Large intestine (tissue), 3 donors: ENCODE measurements at regions not wholly inside any gene's neighbourhood (a gene's known extent, or its start where the extent isn't known, plus 50 kb on each side); places are given as distances from the start of the nearest gene placed in this dataset.

Experiments
- DNase-seq, 2 donors: peaks; one replicate each; pipeline versions ENCODE4 v3.0.0 to v3.0.0-alpha.2; 2013
- H3K27ac ChIP-seq: one replicate; pipeline ENCODE4 v1.5.1; 2013; ENCODE audit warnings: low read length
- H3K27me3 ChIP-seq: 2 replicates; pipeline ENCODE4 v1.6.1; 2013; ENCODE audit warnings: low read length; ENCODE audit not compliant: control insufficient read depth, insufficient read depth
- H3K36me3 ChIP-seq: 2 replicates; pipeline ENCODE4 v1.6.1; 2013; ENCODE audit warnings: low read length; ENCODE audit not compliant: control insufficient read depth, insufficient read depth
- H3K4me1 ChIP-seq: one replicate; pipeline ENCODE4 v1.6.1; 2013; ENCODE audit warnings: low read length; ENCODE audit not compliant: control insufficient read depth, insufficient read depth
- H3K4me3 ChIP-seq: one replicate; pipeline ENCODE4 v1.5.1; 2013; ENCODE audit warnings: low read length
- H3K9me3 ChIP-seq: one replicate; pipeline ENCODE4 v1.6.1; 2013; ENCODE audit warnings: mild to moderate bottlenecking, low read depth, low read length, moderate library complexity; ENCODE audit not compliant: control insufficient read depth
- WGBS: methylation state at CpG from one replicate; pipeline ENCODE4 v1.1.5; 2013; ENCODE audit warnings: low lambda C conversion rate; ENCODE audit not compliant: insufficient coverage; 5-methylcytosine and 5-hydroxymethylcytosine counted together

DNA sequence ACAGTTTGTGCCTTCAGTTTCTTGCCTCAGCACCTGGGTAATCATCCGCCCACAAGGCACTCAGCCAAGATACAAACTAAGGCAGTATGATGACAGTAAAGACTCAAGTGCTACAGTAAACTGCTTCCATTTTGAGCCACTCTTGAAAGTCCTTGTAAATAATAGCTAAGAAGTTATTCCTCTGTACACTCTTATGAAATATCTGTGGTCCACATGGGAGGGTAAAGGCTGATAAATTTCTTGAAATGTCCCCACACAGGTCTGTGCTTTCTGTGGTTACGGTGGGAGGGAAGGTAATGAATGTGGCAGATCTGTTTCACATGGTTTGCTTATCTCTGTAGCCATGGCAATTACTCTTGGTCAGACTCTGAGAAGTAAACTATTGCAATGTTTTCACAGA is 551.0 kb upstream of the ZWINT start:
- no CpG with 5 or more reads among the region's 2 CpGs for WGBS
- Histone ChIP-seq H3K36me3 (no peaks in the 10 kb centered on the region), H3K27me3 (no peaks in the 10 kb centered on the region), H3K27ac (no peak overlapping the region), H3K9me3 (no peaks in the 10 kb centered on the region), H3K4me1 (no peaks in the 10 kb centered on the region), H3K4me3 (no peak overlapping the region)
- no peak for DNase-seq

GRCh38 chr10:56905051-56905450 is 544.0 kb upstream of the ZWINT start:
- DNase-seq = no peak
- H3K36me3 ChIP-seq = no peaks in the 10 kb centered on the region
- H3K27me3 ChIP-seq = no peaks in the 10 kb centered on the region
- H3K27ac ChIP-seq = no peak overlapping the region
- no peak overlapping the region for H3K4me3 ChIP-seq
- no peaks in the 10 kb centered on the region for H3K4me1 ChIP-seq
- no peaks in the 10 kb centered on the region for H3K9me3 ChIP-seq

GRCh38 chr10:56902554-56902953 is 541.5 kb upstream of the ZWINT start:
- no peaks in the 10 kb centered on the region for H3K36me3 ChIP-seq
- no peaks in the 10 kb centered on the region for H3K27me3 ChIP-seq
- 78% methylated on average over 1 of the region's 3 CpGs for WGBS
- no peaks in the 10 kb centered on the region for H3K4me1 ChIP-seq
- no peaks in the 10 kb centered on the region for H3K9me3 ChIP-seq
- no peak for DNase-seq
- no peak overlapping the region for H3K4me3 ChIP-seq
- H3K27ac ChIP-seq = no peak overlapping the region

GRCh38 chr10:56895306-56895705 is 534.2 kb upstream of the ZWINT start:
- Histone ChIP-seq H3K4me1 (no peaks in the 10 kb centered on the region), H3K4me3 (no peak overlapping the region), H3K36me3 (no peaks in the 10 kb centered on the region), H3K27ac (no peak overlapping the region), H3K27me3 (no peaks in the 10 kb centered on the region), H3K9me3 (no peaks in the 10 kb centered on the region)
- DNase-seq = no peak
- WGBS = 58% methylated on average over 3 of the region's 6 CpGs

DNA sequence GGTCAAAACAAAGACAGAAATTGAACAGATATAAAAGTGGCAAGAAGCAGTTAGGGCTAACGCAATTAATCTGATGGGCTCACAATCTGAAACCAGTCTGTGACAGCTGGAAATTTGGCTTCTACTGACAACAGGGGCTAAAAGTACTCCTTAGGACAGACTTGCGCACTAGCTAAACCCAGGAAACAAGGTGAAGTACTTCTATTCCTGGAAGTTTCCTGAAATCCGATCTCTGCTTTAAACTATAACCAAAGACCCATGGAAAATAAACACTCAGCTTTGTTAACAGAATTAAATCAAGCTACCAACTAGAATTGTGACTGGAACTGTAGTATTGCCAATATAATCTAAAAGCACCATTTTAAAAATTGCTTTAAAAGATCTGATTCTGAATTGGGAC is 520.2 kb upstream of the ZWINT start:
- Histone ChIP-seq H3K27me3 (no peaks in the 10 kb centered on the region), H3K4me1 (no peaks in the 10 kb centered on the region), H3K9me3 (no peaks in the 10 kb centered on the region), H3K4me3 (no peak overlapping the region), H3K36me3 (no peaks in the 10 kb centered on the region), H3K27ac (no peak overlapping the region)
- 73% methylated on average over 2 of the region's 3 CpGs for WGBS
- no peak for DNase-seq

GRCh38 chr10:56880606-56881005 is 519.5 kb upstream of the ZWINT start:
- Histone ChIP-seq H3K4me3 (no peak overlapping the region), H3K27ac (no peak overlapping the region), H3K9me3 (no peaks in the 10 kb centered on the region), H3K27me3 (no peaks in the 10 kb centered on the region), H3K36me3 (no peaks in the 10 kb centered on the region), H3K4me1 (no peaks in the 10 kb centered on the region)
- no CpG with 5 or more reads among the region's 4 CpGs for WGBS
- no peak for DNase-seq

DNA sequence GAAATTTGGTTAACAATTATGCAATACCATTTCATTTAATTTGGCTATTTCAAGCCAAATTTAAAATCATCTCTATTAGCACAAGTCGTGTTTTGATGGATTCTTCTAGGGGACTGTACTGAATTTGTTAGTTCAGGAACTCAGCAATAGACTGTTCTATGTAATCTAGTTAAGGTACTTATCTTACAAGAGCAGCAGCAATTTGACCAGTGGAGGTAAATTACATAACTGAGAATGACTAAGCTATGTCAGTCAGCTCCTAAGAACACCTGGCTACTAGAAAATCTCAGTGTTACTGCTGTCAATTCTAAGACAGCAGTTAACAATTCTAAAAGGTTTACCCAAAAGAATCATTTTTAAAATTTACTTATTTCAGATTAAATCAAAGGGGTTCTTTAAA is 513.9 kb upstream of the ZWINT start:
- Histone ChIP-seq H3K4me1 (no peaks in the 10 kb centered on the region), H3K36me3 (no peaks in the 10 kb centered on the region), H3K27me3 (no peaks in the 10 kb centered on the region), H3K4me3 (no peak overlapping the region), H3K27ac (no peak overlapping the region), H3K9me3 (no peaks in the 10 kb centered on the region)
- 43% methylated on average over 1 of the region's 1 CpG for WGBS
- DNase-seq = no peak

DNA sequence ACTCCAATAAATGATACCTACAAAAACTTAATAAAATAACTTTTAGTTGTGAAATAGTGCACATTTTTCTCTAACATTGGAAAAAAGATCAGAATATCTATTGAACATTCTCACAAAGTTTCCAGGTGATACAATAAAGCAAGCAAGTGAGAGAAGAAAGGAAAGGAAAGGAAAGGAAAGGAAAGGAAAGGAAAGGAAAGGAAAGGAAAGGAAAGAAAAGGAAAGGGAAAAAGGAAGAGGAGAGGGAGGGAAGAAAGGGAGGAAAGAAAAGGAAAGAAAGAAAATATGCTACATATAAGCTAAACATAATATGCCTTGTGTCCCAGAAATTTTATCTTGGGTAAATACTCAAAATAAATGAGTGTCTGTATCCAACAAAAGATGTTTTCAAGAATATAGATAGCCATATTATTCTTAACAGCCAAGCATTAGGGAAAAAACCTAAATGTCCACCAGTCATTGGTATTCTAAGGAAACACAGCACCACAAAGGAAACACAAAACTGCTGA is 510.2 kb upstream of the ZWINT start:
- DNase-seq = no peak

GRCh38 chr10:56867236-56867635 is 506.2 kb upstream of the ZWINT start:
- no peaks in the 10 kb centered on the region for H3K9me3 ChIP-seq
- H3K36me3 ChIP-seq = no peaks in the 10 kb centered on the region
- 72% methylated on average over 2 of the region's 3 CpGs for WGBS
- no peaks in the 10 kb centered on the region for H3K4me1 ChIP-seq
- no peak for DNase-seq
- H3K4me3 ChIP-seq = no peak overlapping the region
- no peak overlapping the region for H3K27ac ChIP-seq
- no peaks in the 10 kb centered on the region for H3K27me3 ChIP-seq

More for the DNA sequence above, 510.2 kb upstream of the ZWINT start:
- H3K27me3 ChIP-seq = no peaks in the 10 kb centered on the region
- no peaks in the 10 kb centered on the region for H3K9me3 ChIP-seq
- H3K36me3 ChIP-seq = no peaks in the 10 kb centered on the region
- no peak overlapping the region for H3K4me3 ChIP-seq
- H3K4me1 ChIP-seq = no peaks in the 10 kb centered on the region
- no peak overlapping the region for H3K27ac ChIP-seq

- H3K4me3 ChIP-seq = no peak overlapping the region
- H3K27me3 ChIP-seq = no peaks in the 10 kb centered on the region
- DNase-seq = no peak
- no peak overlapping the region for H3K27ac ChIP-seq
- no CpG with 5 or more reads among the region's 2 CpGs for WGBS
- no peaks in the 10 kb centered on the region for H3K36me3 ChIP-seq
- no peaks in the 10 kb centered on the region for H3K4me1 ChIP-seq
- H3K9me3 ChIP-seq = no peaks in the 10 kb centered on the region
These were observed 495.5 kb upstream of the ZWINT start for GRCh38 chr10:56856569-56856968.

- Histone ChIP-seq H3K27me3 (no peaks in the 10 kb centered on the region), H3K36me3 (no peaks in the 10 kb centered on the region), H3K27ac (no peak overlapping the region), H3K4me3 (no peak overlapping the region), H3K9me3 (no peaks in the 10 kb centered on the region), H3K4me1 (no peaks in the 10 kb centered on the region)
- WGBS = 71% methylated on average over 2 of the region's 6 CpGs
- DNase-seq = no peak
These were observed 484.0 kb upstream of the ZWINT start for GRCh38 chr10:56844978-56845529.
